RWPE2 (cell line): ENCODE measurements at regions not wholly inside any gene's neighbourhood (a gene's known extent, or its start where the extent isn't known, plus 50 kb on each side); places are given as distances from the start of the nearest gene placed in this dataset.

Experiments used
- ATAC-seq: fragments of 200-7000 bp; cut with Tn5 transposase; 3 replicates; pipeline ENCODE4 v1.9.1; 2021; ENCODE audit warnings: low read depth
- DNase-seq: peaks from one replicate; pipeline ENCODE4 v3.0.0-alpha.2; 2020; ENCODE audit warnings: low spot score
- H3K27ac ChIP-seq: fragments of 450-650 bp; 2 replicates; pipeline ENCODE4 v1.5.1; 2017; ENCODE audit warnings: mild to moderate bottlenecking; ENCODE audit not compliant: poor library complexity, severe bottlenecking
- H3K27me3 ChIP-seq: fragments of 250-450 bp; sonication (Bioruptor Pico); 2 replicates; pipeline ENCODE4 v1.5.1; 2021; ENCODE audit warnings: mild to moderate bottlenecking, moderate library complexity; ENCODE audit not compliant: insufficient read depth, poor library complexity, severe bottlenecking
- H3K36me3 ChIP-seq: fragments of 250-450 bp; sonication (Bioruptor Pico); 2 replicates; pipeline ENCODE4 v1.5.1; 2020; ENCODE audit warnings: low read depth, mild to moderate bottlenecking, moderate library complexity
- H3K4me1 ChIP-seq: fragments of 250-450 bp; sonication (Bioruptor Pico); 2 replicates; pipeline ENCODE4 v1.5.1; 2021; ENCODE audit warnings: mild to moderate bottlenecking, moderate library complexity; ENCODE audit not compliant: insufficient read depth, poor library complexity, severe bottlenecking
- H3K4me3 ChIP-seq: fragments of 250-450 bp; sonication (Bioruptor Pico); 2 replicates; pipeline ENCODE4 v1.5.1; 2021; ENCODE audit warnings: mild to moderate bottlenecking, moderate library complexity; ENCODE audit not compliant: severe bottlenecking
- H3K9me3 ChIP-seq: fragments of 250-450 bp; sonication (Bioruptor Pico); 2 replicates; pipeline ENCODE4 v1.5.1; 2021; ENCODE audit warnings: mild to moderate bottlenecking, moderate library complexity; ENCODE audit not compliant: severe bottlenecking
- CTCF ChIP-seq: fragments of 450-650 bp; IDR thresholded peaks from one replicate; pipeline ENCODE4 v1.5.1; 2017; ENCODE audit warnings: mild to moderate bottlenecking, moderate library complexity; ENCODE audit not compliant: poor library complexity, severe bottlenecking

- TF ChIP-seq CTCF, result no peak
- no peaks in the 10 kb centered on the region for H3K27me3 ChIP-seq
- no peak overlapping the region for H3K27ac ChIP-seq
- H3K4me1 ChIP-seq, result peaks cover 22% of the 10 kb centered on the region
- ATAC-seq, result no peak
- peaks cover 13% of the 10 kb centered on the region for H3K9me3 ChIP-seq
- H3K36me3 ChIP-seq, result no peaks in the 10 kb centered on the region
- H3K4me3 ChIP-seq, result no peak overlapping the region
- DNase-seq, result peak; percentile 35
Observed at GRCh38 chr15:66935688-66936087, 129.7 kb upstream of the SMAD3 start.

GRCh38 chr15:66936109-66936860 lies 129.1 kb upstream of the SMAD3 start:
- Histone ChIP-seq H3K4me3 (no peak overlapping the region), H3K27ac (no peak overlapping the region), H3K27me3 (no peaks in the 10 kb centered on the region), H3K9me3 (peaks cover 13% of the 10 kb centered on the region), H3K4me1 (peaks cover 16% of the 10 kb centered on the region), H3K36me3 (no peaks in the 10 kb centered on the region)
- ATAC-seq (no peak), DNase-seq (peak; percentile 62)
- no peak for TF ChIP-seq CTCF

- peak; percentile 24 for DNase-seq
- ATAC-seq, result no peak
- no peak for TF ChIP-seq CTCF
- no peaks in the 10 kb centered on the region for H3K27me3 ChIP-seq
- peaks cover 13% of the 10 kb centered on the region for H3K9me3 ChIP-seq
- peaks cover 9% of the 10 kb centered on the region for H3K4me1 ChIP-seq
- no peak overlapping the region for H3K27ac ChIP-seq
- no peak overlapping the region for H3K4me3 ChIP-seq
- no peaks in the 10 kb centered on the region for H3K36me3 ChIP-seq
Observed at GRCh38 chr15:66936861-66937582, 128.4 kb upstream of the SMAD3 start.

- no peak for TF ChIP-seq CTCF
- no peak for ATAC-seq
- peaks cover 13% of the 10 kb centered on the region for H3K9me3 ChIP-seq
- peaks cover 3% of the 10 kb centered on the region for H3K4me1 ChIP-seq
- H3K36me3 ChIP-seq, result no peaks in the 10 kb centered on the region
- no peak overlapping the region for H3K27ac ChIP-seq
- no peak overlapping the region for H3K4me3 ChIP-seq
- H3K27me3 ChIP-seq, result no peaks in the 10 kb centered on the region
- no peak for DNase-seq
Observed at GRCh38 chr15:66937588-66937987, 127.8 kb upstream of the SMAD3 start.
